ENCODE measurements at regions not wholly inside any gene's neighbourhood (a gene's known extent, or its start where the extent isn't known, plus 50 kb on each side); places are given as distances from the start of the nearest gene placed in this dataset.
A peak's percentile ranks its signal among the peaks of the same experiment; 100 is the strongest.
"Not testable (repeated sequence)": the region's sequence is repeated elsewhere in the genome, so short reads cannot be mapped to it uniquely, and the experiment has no call there.

DNA sequence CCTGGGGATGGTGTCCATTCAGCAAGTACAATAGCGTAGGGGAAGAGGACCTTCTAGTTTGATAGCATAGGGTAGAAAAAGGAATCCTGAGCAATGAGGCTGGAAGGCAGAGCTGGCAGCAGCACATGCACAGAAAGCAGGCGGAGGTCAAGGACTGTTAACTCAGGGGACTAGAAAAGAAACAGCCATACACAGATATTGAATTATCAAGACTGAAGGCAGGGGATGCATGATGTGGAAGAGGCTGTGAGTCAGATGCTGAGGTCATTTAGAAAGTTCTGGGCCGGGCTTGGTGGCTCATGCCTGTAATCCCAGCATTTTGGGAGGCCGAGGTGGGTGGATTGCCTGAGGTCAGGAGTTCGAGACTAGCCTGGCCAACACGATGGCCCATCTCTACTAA lies 65.6 kb downstream of the OPTC start:
- DNase-seq, result no peak

DNA sequence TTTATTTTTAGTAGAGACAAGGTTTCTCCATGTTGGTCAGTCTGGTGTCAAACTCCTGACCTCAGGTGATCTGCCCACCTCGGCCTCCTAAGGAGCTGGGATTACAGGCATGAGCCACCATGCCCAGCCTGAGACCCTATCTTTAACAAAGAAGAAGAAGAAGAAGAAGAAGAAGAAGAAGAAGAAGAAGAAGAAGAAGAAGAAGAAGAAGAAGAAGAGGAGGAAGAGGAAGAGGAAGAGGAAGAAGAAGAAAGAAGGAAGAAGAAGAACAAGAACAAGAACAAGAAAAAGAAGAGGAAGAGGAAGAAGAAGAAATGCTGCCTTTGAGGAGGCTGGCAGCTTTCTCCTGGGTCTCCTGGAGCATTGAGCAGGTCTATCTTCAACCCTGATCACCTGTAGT lies 64.9 kb upstream of the ATP2B4 start:
- DNase-seq, result not testable (repeated sequence)

- no peak for DNase-seq
Observed at GRCh38 chr1:203563291-203563690, 63.3 kb upstream of the ATP2B4 start.

DNA sequence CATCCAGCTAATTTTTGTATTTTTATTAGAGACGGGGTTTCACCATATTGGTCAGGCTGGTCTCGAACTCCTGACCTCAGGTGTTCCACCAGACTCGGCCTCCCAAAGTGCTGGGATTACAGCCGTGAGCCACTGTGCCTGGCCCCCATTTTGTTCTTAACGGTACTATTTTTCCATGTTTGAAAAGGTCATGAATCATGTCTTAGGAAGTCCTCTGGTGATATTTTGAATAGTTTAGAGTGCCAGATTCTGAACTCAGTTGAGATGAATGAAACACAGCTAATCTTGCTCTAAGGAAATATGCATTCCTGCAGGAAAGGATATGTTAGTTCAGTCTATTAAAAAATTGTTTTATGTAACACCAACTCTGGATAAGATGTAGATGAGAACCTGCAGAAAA lies 62.6 kb upstream of the ATP2B4 start:
- DNase-seq, result no peak

DNA sequence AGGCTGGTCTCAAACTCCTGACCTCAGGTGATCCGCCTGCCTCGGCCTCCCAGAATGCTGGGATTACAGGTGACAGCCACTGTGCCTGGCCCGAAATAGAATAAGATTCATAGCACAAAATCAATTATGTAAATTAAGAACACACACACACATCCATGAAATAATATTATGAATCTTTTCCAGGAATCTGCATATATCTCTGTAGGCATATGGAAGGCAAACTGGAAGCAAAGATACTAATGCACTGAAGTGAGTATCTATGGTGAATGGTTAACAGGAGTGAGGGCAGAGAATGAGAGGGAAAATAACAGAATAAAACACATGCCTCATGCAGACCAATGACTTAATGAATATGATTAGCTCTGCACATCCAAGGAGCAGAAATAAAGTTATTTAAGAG lies 61.6 kb upstream of the ATP2B4 start:
- no peak for DNase-seq

- no peak for DNase-seq
Observed at GRCh38 chr1:203565981-203566380, 60.7 kb upstream of the ATP2B4 start.

- not testable (repeated sequence) for DNase-seq
Observed at GRCh38 chr1:203566966-203567365, 59.7 kb upstream of the ATP2B4 start.

- DNase-seq, result no peak
Observed at GRCh38 chr1:203567596-203567995, 59.0 kb upstream of the ATP2B4 start.

DNA sequence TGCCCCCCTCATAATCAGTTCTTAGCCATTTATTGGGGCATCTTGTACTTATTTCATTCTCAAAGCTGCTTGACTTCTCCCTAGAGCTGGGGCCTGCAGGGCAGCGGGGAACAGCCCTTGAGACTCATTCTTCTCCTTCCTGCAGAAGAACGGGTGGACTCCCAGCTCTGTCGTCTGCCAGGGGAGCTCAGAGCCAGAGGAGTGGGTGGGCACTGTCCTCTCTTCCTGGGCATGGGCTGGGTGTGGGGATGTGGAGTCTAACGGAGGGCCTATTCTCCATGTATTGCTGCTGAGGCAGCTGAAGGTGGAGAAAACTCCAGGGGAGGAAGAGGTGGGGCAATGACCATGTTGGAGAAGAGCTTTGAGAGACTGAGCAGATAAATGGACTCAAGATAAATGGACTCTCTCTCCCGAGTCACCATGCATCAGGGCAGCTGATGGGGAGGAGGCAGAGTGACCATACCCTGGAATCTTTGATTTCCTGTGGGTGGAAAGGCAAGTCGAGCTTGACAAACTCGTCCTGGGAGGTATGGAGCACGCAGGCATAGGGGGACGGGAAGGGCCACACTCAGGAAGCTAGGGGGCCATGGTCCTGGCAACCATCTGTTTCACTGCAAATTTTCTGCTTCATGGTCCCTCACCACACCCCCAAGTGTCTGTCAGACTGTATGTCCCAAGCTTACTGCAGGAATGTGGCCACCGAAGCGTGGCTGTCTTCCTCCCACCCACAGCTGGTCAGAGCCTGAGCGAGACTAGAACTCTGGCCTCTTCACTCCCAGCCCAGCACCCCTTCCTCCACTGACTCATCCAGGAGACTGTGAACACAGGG lies 56.9 kb upstream of the ATP2B4 start:
- DNase-seq, result no peak

DNA sequence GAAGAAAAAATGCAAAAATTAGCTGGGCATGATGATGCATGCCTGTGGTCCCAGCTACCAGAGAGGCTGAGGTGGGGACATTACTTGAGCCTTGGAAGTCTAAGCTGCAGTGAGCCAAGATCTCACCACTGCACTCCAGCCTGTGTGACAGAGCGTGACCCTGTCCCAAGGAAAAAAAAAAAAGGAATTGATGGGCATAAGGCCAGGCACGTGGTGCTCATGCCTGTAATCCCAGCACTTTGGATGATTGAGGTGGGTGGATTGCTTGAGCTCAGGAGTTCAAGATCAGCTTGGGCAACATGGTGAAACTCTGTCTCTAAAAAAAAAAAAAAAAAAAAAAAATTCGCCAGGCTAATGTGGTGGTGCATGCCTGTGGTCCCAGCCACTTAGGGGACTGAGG lies 55.8 kb upstream of the ATP2B4 start:
- DNase-seq, result no peak

- DNase-seq, result no peak
Observed at GRCh38 chr1:203571661-203572060, 55.0 kb upstream of the ATP2B4 start.

- peak; percentile 83 for DNase-seq
Observed at GRCh38 chr1:203572134-203572625, 54.5 kb upstream of the ATP2B4 start.

GRCh38 chr1:203573730-203574129 lies 52.9 kb upstream of the ATP2B4 start:
- no peak for DNase-seq

Data from left hindlimb (tissue), 1 donor.